ENCODE measurements at regions not wholly inside any gene's neighbourhood (a gene's known extent, or its start where the extent isn't known, plus 50 kb on each side); places are given as distances from the start of the nearest gene placed in this dataset.
A peak's percentile ranks its signal among the peaks of the same experiment; 100 is the strongest.

DNA sequence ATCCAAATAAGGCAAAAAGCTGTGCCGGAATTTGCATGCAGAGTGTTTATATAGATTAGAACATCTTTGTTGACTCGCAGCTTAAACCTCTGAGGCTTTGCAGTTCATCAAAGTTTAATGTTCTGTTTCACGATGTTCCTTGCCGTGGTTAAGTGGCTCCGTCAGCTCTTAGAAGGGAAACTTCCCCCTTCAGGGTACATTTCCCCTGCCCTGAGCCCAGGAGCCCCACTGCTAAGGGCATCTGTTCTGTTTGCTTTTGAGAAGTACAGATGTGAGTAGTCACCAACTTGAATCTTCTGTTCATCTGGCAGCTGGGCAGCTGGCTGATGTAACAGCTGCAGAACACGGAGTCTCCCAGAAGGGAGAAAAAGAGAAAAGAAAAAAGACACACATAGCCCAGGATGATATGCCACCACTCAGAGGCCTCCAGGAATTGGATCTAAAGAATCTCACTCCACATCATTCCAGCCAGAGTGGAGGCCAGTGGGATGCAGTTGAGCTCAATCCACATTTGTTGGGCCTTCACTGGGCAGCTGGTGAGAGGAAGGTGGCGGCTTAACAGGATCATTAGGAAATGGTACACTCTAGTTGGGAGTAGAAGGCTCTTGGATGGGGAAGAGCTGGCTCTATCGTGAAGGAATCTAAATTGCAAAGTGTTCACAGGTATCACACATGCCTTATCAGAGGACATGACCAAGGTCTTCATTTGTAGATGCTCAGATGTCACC lies 178.7 kb upstream of the RBPJ start:
- DNase-seq, result no peak

DNA sequence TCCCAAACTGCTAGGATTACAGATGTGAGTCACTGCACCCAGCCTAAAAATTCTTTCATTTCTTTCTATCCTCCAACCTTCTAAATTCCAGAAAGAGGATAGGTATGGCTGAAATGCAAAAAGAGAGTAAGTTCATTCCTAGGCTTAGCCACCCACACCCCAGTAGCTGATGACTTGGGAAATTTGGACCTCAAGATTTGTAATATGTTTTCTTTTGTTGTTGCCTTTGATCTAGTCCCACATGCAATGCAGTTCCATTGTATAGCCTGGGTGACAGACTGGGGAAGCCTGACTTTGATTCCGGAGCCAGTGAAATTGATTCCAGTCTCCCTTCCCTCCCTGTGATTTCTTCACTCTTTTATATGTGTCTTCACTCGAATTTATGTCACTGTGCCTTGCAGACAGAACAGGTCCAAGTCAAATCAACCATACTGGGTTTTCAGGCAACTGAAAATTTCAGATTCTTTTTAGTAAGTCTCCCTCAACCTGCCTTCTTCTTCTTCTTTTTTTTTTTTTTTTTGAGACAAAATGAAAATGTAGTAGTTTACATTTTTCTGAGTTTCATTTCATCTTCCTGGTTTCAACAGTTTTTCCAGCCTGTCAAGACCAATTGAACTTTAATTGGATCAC lies 176.2 kb upstream of the RBPJ start:
- DNase-seq, result no peak

DNA sequence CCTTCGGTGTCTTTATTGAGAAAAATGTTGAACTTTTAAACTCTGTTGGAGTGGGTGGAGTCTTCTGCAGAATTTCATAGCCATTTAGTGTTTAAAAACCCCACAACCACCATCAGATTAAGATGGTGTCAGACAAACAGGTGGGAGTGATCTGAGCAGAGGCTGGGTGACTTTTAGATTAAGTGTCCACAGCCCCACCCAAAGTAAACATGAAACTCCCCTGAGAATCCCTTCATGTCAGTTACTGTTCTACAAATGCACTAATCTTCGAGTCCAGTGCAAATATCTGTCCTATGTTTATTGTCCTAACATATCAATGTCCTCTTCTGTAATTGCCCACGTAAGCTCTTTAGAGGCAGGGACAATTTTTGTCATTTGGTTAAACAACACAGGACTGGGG lies 175.6 kb upstream of the RBPJ start:
- DNase-seq, result no peak

DNA sequence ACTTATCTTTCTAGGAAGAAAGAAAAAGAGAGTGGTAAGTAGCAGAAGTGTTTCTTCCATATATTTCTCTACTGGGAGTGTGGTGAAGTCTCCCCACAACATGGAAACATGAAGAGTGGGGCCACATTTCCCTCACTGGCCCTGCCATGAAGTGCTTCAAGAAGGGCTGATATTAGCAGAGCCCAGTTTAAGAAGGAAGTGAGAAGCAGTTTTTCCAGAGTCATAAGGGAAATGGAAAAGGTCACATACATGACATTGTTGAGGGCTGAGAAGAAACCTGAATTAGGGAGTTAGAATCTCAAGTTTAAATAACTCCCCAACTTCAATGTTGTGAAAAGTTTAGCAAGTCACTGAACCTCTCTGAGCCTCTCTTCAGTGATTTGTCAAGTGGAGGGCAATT lies 171.9 kb upstream of the RBPJ start:
- no peak for DNase-seq

DNA sequence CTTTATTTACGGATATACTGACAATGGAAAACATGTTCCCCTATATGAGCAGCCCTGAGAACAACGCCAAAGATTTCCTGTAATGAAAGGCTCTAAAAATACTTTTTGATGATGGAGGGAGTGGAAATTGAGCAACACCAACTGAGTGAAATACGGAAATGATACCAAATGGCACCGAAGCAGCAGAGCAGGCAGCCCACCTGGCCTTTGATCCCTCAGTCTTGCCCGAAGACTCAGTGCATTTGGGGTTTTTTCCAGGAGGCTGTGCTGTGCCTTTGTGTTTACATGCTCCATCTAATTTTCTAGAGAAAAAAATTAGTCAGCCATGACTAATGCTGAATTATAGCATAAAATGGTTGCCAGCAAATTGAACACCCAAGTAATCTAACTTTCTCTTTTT lies 169.9 kb upstream of the RBPJ start:
- no peak for DNase-seq

DNA sequence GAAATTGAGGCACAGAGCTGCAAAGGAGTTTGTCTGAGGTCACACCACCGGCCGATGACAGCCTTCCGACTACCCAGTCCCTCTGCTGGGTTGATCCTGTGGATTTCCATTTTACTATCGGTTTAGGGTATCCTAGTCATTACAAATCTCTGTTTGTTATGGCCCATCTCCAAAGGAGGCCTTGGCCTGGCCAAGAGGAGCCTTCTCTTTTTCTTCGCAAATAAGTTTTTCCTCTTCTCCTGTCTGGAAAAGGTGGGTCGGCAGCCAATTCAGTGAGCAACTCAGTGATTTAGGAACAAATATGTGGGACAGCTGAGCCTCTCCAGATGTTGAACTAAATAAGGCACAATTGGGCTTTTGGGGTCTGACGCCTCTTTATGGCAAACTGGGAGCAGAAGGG lies 169.2 kb upstream of the RBPJ start:
- no peak for DNase-seq

DNA sequence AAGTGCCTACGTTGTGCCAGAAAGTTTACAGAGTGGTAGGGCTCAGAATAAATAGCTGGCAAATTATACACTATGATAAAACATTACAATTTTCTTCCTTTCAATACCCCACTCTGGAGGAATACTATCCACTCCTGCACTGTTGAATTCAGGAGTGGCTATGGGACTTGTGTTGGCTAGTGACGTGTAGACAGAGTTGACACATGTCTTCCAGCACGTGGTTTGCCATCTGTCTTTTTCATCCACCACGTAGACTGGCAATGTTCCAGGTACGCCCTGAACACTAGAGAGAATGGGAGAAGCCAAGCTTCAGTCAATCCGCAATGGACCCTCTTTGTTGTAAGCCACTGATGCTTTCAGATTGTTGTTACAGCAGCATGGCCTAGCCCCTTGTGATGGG lies 168.8 kb upstream of the RBPJ start:
- peak; percentile 35 for DNase-seq

DNA sequence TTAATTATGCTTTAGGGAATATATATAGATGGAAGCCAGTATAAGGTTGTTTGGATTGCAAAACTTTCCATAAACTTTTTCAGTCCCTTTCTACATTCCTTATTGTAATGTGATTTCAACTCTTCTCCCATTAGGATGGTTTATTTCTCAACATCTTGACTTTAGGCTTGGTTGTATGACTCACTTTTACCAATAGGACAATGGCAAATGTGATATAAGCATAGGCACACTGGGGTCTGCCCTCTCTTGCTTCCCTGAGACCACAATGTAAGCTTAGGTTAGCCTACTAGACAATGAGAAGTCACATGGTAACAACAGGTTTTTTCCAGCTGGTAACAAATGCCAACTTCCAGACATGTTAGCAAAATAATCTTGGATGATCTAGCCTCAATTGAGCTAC lies 163.3 kb upstream of the RBPJ start:
- DNase-seq, result no peak

DNA sequence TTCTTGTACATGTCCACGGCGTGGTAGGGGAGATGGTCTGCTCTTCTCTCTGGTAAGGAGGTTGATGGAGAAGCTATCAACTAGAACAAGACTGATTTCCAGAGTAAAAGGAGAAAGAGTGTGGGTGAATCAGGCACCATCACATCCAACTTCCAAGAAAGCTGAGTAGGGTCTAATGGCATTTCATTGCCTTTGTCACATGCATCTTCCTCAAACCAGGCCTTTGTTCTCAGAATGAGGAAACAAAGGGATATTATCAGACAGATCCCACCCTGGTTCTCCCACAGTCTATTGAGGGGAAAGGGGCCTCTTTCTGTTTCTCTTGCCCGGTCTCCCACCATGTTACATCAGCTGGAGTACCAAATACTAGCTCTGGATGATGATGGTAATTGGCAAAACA lies 160.2 kb upstream of the RBPJ start:
- DNase-seq, result no peak

DNA sequence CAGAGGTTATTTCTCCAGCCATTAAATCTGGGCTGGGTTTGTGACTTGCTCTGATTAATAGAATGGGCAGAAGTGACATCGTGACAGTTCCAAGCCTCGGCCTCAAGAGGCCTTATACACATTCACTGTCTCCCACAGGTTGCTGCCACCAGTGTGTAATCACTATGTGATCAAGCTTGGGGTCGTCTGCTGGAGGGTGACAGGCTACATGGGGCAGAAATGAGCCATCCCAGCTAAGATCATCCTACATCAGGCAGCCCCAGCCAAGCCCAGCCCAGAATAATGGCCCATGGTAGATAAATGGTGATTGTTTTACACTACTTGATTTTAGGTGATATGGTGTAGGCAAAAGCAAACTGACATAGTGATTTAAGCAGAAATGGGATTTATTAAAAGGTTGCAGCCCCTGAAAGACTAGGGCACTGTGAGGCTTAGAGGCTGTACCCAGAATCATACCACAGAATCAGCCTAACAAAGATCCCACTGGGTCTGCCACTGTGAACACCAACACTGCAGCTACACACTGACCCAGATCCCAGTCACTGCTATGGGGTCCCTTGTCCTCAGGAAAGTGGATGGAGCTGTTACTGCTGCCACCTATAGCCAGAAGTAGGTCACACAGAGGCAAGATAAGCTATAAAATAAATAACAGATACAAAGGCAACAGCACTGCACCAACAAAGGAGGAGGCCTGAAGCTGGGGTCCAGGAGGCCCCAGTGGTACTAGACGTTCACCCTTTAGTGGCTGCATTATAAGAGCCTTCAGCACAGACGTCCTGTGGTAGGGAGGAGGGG lies 159.6 kb upstream of the RBPJ start:
- peak; percentile 2 for DNase-seq

DNA sequence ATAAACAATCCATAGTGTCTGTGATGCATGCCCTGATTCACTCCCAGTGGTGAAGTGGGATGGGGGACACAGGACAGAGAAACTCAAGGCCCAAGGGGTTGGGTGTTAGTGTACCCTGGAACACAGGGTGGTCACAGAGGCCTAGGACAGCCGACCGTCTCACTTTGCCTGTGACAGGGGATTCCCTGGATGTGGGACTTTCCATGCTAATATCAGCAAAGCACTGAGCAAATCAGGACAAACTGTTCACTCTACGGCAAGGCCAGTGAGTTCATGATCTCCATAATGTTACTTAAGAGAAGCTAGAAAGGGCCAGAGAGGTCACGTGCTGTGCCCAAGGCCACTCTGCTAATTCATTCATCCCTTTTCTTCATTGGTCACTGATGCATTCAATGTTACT lies 158.7 kb upstream of the RBPJ start:
- DNase-seq, result no peak

DNA sequence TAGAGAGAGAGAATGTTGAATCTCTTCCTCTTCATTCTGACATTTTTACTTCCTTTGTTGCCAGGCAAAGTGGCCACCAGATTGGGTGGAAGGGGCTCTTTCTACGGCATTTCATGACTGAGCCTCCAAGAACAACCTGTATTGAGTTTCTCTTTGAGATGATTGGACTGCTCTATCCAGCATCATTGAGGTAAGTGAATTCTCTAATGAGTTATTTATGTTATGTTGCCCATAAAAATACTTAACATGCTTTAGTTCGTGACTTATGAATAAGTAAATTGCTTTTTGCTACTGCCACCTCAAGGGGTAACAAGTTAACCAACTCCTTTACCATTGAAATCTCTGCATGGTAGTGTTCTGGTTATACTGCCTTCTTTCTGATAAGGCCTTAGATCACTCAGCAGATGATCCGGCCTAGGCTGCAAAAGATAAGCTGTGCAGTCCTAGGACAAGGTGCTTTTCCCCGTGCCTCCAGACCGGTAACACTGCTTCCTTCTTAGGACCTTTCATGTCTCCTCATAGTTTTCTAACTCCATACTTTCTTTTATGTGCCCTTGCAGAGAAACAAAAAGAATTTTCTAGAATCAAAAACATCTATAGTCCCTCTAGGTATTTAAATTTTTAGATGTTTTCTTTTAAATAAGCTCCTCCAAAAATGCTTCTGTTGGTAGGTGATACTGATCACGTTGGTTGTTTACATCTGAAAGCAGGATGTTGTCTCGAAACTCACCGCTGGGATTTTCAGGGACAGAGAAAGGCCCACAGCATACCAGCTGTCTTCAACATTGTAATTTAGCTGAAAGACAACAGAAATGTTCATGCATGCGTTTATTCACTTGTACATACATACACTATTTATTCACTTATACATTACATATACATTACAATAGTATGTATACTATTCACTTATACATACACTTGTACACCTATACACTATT lies 157.1 kb upstream of the RBPJ start:
- no peak for DNase-seq

DNA sequence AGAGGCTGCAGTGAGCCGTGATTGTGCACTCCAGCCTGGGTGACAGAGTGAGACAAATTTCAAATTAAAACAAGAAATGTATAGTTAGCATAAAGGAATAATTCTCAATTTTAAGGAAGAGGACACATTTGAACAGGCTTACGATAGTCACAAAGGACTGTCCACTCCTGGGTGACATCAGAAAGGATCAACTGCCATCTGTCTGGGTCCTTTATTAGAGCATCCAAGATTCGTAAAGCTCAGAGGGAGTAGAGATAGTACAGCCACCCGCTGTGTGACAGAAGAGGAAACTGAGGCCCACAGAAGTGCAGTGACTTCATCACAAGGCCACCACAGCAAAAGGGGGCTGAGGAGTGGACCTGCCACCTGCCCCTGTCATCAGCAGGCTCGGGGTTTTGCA lies 149.3 kb upstream of the RBPJ start:
- DNase-seq, result no peak

DNA sequence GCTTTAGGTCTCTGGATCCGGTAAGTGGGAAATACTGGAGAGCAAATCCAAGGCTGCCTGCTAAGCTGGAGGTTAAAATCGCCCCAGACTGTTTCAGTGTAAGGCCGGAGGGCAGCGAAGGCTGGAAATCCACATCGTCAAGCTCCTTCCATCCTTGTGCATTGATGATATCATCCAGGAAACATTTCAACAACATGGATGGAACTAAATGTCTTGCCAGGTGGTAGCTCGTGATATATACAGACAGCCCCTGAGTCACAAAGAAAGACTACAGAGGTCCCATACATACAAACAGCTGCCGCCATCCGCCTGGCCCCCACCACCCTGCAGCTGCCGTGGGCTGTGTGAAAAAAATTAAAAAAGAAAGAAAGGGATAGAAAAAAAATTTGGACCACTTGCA lies 148.9 kb upstream of the RBPJ start:
- no peak for DNase-seq

DNA sequence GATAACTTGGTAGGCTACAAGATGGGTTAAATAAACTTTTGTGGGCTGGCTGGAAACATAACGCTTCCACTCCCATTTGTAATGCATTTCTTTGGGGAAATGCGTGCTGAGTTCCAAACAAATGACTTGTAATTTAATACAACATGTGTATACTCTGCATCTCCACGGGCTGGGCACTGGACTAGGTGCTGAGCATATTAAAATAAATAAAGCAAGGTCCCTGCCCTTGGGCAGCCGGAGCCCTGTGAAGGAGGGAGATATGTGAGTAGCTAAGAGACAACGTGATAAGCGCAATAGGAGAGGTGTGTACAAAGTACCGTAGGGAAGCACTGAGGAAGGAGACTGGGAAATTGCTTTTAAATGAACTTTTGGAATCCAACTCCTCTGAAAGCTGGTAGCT lies 147.2 kb upstream of the RBPJ start:
- DNase-seq, result no peak

DNA sequence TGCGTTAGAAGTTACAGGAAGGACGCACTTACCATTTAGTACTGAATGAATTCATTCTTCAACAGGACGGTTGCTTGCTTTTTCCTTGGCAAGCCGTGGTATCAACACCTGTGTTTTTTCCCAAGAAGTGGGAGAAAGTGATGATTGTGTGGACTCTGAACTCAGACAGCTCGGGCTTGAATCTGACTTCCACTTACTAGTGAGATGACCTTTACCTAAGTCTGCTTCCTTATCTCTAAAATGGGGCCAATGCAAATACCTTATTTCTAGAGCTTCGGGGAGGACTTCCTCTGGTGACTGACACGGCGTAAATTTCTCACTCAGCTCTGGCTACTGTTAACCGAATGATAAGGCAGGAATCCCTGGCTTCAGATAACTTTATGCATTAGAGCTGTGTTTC lies 146.8 kb upstream of the RBPJ start:
- no peak for DNase-seq

DNA sequence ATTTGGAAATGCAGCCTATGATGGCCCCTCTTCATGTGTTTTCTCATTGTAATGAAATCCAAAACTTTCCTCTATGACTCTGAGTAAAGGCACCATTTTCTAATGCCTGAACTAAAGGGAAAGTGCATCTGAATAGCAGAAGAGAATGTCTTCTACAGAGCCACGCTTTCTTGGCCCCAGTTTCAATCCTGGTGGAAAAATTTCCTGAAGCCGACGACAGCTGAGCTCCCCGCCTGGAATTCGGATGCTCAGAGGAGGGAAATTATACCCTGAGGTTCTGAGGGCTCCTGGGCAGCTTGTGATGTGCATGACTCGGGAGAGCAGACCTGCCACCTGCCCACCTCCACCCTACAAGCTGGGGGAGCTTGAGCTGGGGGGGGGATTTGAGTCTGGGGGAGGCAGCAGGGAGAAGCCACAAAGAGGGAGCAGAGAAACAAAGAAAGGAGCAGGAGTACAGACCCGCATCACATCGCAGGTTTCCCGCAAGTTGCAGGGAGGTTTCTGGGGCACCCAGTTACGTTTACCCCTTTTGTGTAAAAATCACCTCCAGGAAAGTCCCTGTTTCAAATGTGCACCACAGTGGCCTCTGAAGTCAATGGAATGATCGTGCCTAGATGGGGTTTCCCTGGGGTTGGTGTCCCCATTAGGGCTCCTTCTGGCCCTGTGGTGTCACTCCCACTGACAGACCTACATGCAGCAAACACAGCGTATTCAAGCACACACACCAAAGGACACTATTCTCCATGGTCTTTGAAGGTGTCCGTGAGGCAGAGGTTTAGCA lies 145.6 kb upstream of the RBPJ start:
- DNase-seq, result no peak

DNA sequence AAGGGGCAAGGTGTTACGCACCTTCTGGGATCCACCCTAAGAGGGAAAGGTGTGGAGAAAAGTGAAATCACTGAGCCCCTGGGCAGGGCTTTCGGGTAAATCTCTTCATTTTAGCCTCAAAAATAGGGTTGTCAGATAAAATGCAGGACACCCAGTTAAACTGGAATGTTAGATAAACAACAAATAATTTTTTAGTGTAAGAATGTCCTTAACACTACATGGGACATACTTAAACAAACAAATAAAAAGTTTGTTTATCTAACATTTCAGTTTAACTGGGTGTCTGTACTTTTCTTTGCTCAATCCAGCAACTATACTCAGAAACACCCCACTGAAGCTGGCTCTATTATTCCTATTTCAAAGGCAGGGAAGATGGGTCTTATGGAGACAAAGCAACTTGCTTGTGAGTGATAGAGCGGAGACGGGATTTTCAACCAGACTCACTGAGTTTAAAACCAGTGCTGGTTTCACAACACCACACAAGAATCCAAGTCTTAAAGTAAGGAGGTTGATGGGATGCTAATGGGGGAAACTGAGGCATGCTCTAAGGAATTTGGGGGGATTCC lies 144.8 kb upstream of the RBPJ start:
- no peak for DNase-seq

DNA sequence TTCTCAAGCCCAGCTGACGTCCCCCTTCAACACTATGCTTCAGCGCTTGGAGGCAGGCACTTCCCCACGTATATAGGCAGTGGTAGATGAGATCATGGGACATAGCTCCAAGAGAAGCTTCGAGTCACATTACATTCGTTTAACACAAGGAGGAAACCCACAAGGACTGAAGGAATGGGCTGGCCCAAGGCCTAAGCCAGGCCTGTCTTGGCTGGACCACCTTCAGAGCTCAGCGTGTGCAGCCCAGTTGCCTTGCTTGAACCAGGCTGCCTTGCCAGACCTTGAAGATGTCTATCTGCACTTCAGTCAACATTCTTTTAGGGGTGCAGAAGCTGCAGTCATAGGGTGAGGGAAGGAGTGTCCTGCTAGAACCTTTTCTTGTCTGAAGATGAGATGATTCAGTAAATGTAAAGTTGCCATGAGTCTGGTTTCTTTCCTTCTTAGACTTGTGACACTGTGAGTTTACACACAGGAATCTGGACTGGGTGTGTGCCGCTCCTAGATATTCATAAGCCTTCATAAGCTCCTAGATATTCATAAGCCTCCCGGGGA lies 144.1 kb upstream of the RBPJ start:
- no peak for DNase-seq

DNA sequence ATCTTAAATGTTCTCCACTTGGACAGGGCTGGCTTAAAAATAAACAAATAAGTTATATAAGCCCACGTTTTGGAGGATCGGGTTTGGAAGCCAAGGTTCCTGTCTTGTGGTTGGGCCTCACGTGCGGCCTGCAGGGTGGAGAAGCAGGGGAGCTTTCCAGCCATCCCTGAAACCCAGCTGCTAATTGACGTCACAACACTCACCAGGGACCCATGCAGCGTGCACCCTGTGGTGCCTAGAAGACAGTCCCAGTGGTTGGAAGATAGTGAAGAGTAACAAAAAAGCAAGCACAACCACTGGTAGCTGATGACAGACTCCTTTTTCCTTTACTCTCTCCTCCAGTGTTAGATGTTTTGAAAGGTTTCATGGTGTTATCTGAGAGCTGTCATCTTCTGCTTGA lies 142.0 kb upstream of the RBPJ start:
- no peak for DNase-seq

DNA sequence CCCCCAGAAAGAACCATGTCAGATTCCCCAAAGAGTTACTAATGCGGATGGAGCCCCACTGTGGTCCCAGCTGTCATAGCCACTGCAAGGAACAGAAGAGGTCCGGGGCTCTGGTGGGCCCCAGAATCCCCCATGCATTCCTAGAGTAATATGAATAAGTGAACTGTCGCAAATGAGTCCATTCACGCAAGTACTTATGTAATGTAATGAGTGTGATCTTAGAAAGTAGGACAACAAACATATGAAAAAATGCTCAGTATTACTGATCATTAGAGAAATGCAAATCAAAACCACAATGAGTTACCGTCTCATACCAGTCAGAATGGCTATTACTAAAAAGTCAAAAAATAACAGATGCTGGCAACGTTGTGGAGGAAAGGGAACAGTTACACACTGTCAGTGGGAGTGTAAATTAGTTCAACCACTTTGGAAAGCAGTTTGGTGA lies 141.5 kb upstream of the RBPJ start:
- no peak for DNase-seq

DNA sequence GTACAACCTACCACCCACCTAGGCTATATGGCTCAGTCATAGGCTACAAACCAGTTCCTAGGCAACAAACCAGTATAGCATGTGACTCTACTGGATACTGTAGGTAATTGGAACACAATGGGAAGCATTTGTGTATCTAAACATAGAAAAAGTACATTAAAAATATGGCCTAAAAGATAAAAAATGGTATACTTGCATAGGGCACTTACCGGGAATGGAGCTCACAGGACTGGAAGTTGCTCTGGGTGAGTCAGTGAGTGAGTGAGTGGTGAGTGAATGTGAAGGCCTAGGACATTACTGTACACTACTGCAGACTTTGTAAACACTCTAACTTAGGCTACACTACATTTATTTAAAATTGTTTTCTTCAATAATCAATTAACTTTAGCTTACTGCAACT lies 139.2 kb upstream of the RBPJ start:
- DNase-seq, result no peak
